Subcutaneous abdominal adipose tissue (tissue), 5 donors: ENCODE measurements at regions not wholly inside any gene's neighbourhood (a gene's known extent, or its start where the extent isn't known, plus 50 kb on each side); places are given as distances from the start of the nearest gene placed in this dataset.

ENCODE experiments used
- H3K27ac ChIP-seq: one replicate; pipeline ENCODE4 v1.7.0; 2013; ENCODE audit warnings: low read depth, mild to moderate bottlenecking, inconsistent platforms, low read length, moderate library complexity
- H3K27me3 ChIP-seq, 5 donors: one replicate each; pipeline ENCODE4 v1.7.0; 2013; ENCODE audit warnings: low read length in 5 of 5, inconsistent platforms in 1 of 5; ENCODE audit not compliant: control insufficient read depth in 5 of 5, insufficient read depth in 4 of 5
- H3K36me3 ChIP-seq, 5 donors: one replicate each; pipeline ENCODE4 v1.7.0; 2013; ENCODE audit warnings: low read length in 5 of 5; ENCODE audit not compliant: control insufficient read depth in 5 of 5, insufficient read depth in 5 of 5
- H3K4me1 ChIP-seq, 5 donors: one replicate each; pipeline ENCODE4 v1.7.0; 2013; ENCODE audit warnings: low read length in 5 of 5, mild to moderate bottlenecking in 3 of 5, moderate library complexity in 1 of 5; ENCODE audit not compliant: control insufficient read depth in 5 of 5, insufficient read depth in 5 of 5
- H3K4me3 ChIP-seq, 5 donors: one replicate each; pipeline ENCODE4 v1.7.0; 2013; ENCODE audit warnings: low read length in 5 of 5, low read depth in 1 of 5
- H3K9ac ChIP-seq, 5 donors: one replicate each; pipeline ENCODE4 v1.7.0; 2013; ENCODE audit warnings: low read length in 5 of 5, mild to moderate bottlenecking in 4 of 5, moderate library complexity in 3 of 5
- H3K9me3 ChIP-seq, 5 donors: one replicate each; pipeline ENCODE4 v1.7.0; 2013; ENCODE audit warnings: low read length in 5 of 5; ENCODE audit not compliant: control insufficient read depth in 5 of 5
- donor health status: healthy.
- donor health status: healthy.
- donor health status: healthy.
- donor health status: healthy.
- donor health status: healthy.

DNA sequence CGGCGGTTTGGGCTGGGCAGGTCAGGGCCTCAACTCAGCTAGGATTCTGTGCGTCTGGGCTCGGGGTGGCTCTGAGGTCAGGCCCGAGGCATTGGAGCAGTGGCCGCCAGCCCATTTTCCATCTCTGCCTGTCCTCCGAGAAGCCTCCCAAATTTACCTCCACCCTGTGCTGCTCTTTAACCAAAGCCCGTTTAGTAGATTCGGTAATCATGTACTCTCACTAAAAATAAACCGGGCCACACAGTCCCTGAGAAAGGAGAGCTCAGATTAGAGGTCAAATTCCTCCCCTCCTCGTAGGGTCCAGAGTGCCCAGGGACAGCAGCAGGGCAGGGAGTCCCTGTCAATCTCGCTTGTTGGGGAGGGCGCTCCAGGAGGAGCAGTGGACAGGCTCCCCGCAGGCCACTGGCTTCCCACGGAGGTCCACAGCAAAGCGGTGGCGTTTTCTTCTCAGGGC is 88.7 kb upstream of the CHST15 start:
- Histone ChIP-seq H3K4me1 (no peaks in the 10 kb centered on the region), H3K27ac (no peak overlapping the region)

GRCh38 chr10:124181656-124182055 is 88.3 kb upstream of the CHST15 start:
- no peak overlapping the region for H3K4me3 ChIP-seq
- H3K27me3 ChIP-seq: no peaks in the 10 kb centered on the region
- no peaks in the 10 kb centered on the region for H3K4me1 ChIP-seq
- no peaks in the 10 kb centered on the region for H3K9me3 ChIP-seq
- H3K9ac ChIP-seq: no peak overlapping the region
- no peak overlapping the region for H3K27ac ChIP-seq
- no peaks in the 10 kb centered on the region for H3K36me3 ChIP-seq

More for the DNA sequence above, 88.7 kb upstream of the CHST15 start:
- Histone ChIP-seq H3K9me3 (no peaks in the 10 kb centered on the region), H3K36me3 (no peaks in the 10 kb centered on the region), H3K9ac (no peak overlapping the region), H3K27me3 (no peaks in the 10 kb centered on the region), H3K4me3 (no peak overlapping the region)

DNA sequence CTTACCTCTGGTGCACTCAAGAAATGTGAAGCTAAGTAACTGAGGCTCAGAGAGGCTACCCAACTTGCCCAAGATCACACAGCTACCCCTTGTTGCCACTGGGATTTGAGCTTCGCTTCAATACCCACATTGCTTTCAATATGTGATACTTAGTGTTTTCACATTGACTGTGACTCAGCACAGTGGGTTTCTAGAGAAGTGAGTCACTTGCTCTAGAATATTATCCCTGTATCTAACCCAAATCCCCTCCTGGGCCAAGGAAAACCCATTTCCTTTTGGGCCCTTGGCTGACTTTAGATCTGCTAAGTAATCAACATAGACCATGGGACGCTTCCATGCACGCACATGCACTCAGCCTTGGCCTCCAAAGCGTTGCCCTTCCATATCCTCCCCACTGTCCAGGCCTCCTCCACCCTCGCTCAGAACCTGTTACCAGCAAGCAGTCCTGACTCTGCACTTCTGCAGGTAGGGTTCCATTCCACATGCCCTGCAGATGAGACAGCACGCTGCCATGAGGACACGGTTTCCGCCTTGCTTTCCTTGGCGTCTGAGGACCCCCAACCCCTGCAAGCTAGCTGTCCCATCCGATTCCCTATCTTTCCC is 87.7 kb upstream of the CHST15 start:
- H3K27me3 ChIP-seq: no peaks in the 10 kb centered on the region
- no peak overlapping the region for H3K4me3 ChIP-seq
- H3K9me3 ChIP-seq: no peaks in the 10 kb centered on the region
- no peak overlapping the region for H3K27ac ChIP-seq
- no peaks in the 10 kb centered on the region for H3K36me3 ChIP-seq
- no peaks in the 10 kb centered on the region for H3K4me1 ChIP-seq
- H3K9ac ChIP-seq: no peak overlapping the region

- Histone ChIP-seq H3K36me3 (no peaks in the 10 kb centered on the region), H3K27ac (no peak overlapping the region), H3K9me3 (no peaks in the 10 kb centered on the region), H3K4me3 (no peak overlapping the region), H3K27me3 (peaks cover 0 to 2% (median 0%) of the 10 kb centered on the region in 5 donors), H3K4me1 (no peaks in the 10 kb centered on the region), H3K9ac (no peak overlapping the region)
Measured at GRCh38 chr10:124180044-124180745, 86.8 kb upstream of the CHST15 start.

DNA sequence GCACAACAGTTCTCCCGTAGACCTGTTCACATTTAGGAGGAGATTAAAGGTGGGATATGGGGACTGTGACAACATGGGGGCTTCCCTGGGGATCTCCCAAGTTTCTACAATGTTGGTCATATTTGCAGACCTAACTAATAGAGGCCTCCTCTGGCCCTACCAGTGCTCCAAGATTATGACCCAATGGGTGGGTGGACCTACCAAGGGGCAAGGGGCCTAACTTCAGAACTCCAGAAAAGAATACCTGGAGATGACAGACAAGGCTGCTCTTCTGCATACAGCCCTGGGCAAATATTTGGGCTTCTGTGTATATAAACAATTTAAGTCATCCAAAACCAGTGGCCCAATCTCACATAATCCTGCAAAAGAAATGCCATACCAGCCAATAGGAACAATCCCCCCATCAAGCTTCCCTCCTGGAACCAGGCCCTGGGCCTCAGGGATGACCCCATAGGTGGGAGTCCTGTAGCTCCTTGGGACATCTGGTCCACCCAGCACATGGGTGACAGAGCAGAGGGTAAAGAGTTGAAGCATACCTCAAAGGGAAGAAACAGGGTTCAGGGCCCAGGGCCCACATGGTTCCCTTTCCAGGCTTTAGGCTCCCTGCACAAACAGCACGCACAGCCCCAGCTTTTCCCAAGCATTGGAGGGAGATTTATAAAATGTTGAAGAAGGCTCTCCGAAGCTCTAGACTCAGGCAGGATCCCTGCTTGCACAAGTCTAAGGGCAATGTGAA is 86.1 kb upstream of the CHST15 start:
- no peaks in the 10 kb centered on the region for H3K9me3 ChIP-seq

GRCh38 chr10:124177180-124177518 is 83.8 kb upstream of the CHST15 start:
- no peak overlapping the region for H3K9ac ChIP-seq
- H3K9me3 ChIP-seq: no peaks in the 10 kb centered on the region
- H3K4me1 ChIP-seq: no peaks in the 10 kb centered on the region
- no peak overlapping the region for H3K4me3 ChIP-seq
- H3K36me3 ChIP-seq: no peaks in the 10 kb centered on the region
- no peak overlapping the region for H3K27ac ChIP-seq
- H3K27me3 ChIP-seq: peaks cover 0 to 4% (median 0%) of the 10 kb centered on the region in 5 donors

More for the DNA sequence above, 86.1 kb upstream of the CHST15 start:
- Histone ChIP-seq H3K27ac (no peak overlapping the region), H3K9ac (no peak overlapping the region), H3K4me1 (no peaks in the 10 kb centered on the region), H3K4me3 (no peak overlapping the region), H3K36me3 (no peaks in the 10 kb centered on the region), H3K27me3 (peaks cover 0 to 2% (median 0%) of the 10 kb centered on the region in 5 donors)

DNA sequence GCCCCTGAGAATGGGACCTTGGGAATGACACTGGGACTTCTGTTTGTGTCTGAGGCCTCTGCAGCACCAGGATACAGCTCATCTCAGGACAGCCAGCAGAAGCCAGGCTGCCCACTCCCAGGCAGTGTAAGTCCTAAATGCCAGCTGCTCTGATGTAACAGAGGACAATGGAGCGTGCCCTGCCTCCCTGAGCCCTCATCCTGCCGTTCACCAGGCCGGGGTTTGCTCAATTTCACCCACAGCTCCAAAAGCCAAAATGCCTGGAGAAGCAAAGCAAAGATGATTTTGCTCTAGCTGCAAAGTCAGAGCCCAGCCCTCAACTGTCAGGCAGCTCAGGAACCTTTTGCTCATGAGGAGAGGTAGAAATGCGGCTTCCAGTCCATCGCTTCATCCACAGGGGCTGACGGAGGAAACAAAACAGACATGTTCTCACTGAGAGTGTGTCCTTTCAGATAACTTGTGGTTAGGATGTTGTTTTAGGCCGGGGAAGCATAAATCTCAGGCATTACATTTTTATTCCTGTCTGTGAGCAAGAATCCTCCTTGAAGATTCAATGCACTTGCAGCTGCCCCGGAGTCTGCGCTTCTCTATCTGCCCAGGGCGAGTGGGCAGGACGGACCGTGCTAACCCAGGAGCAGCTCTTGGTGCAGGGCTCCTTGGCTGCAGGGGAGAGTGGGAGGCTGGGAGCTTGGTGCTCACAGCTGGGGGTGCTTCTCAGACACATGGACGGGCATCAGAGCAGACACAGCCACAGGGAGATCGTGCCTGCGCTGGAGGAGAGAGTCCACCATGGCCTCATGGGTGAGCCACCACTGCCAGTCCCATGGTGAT is 83.2 kb upstream of the CHST15 start:
- H3K9me3 ChIP-seq: no peaks in the 10 kb centered on the region
- H3K36me3 ChIP-seq: no peaks in the 10 kb centered on the region
- no peak overlapping the region for H3K4me3 ChIP-seq
- no peaks in the 10 kb centered on the region for H3K4me1 ChIP-seq
- H3K9ac ChIP-seq: no peak overlapping the region
- H3K27me3 ChIP-seq: peaks cover 0 to 4% (median 0%) of the 10 kb centered on the region in 5 donors
- H3K27ac ChIP-seq: no peak overlapping the region

DNA sequence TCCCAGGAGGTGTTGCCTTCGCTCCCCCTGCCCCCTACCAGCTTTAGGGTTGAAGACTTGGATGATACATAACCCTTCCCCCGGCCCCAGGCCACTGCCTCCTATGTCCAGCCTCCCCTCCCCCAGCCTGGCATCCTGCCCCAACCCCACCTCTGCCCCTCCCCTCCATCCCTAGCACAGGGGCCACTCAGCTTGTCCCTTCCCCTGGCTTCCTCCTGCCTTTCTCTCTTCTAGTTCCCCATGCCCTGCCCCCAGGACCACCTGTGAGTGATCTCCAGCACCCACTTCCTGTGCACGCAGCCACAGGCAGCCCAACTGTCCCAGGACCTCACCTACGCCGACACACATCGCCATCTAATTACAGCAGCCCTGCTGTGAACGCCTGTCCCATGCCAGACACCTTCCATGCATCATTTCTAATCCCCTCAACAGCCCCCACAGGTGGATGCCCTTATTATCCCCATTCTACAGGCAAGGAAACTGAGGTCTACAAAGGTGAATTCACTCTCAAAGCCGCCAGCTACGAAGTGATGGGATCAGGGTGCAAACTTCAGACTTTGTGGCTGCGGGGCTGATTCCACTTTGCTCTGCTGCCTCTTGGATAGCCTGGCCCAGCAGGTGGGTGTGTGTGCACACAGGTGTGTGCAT is 82.4 kb upstream of the CHST15 start:
- H3K27me3 ChIP-seq: peaks cover 0 to 4% (median 0%) of the 10 kb centered on the region in 5 donors
- no peaks in the 10 kb centered on the region for H3K36me3 ChIP-seq
- no peaks in the 10 kb centered on the region for H3K9me3 ChIP-seq
- H3K9ac ChIP-seq: no peak overlapping the region
- no peak overlapping the region for H3K27ac ChIP-seq
- no peaks in the 10 kb centered on the region for H3K4me1 ChIP-seq
- no peak overlapping the region for H3K4me3 ChIP-seq

- Histone ChIP-seq H3K4me1 (no peaks in the 10 kb centered on the region), H3K4me3 (no peak overlapping the region), H3K9ac (no peak overlapping the region), H3K27me3 (peaks cover 0 to 4% (median 0%) of the 10 kb centered on the region in 5 donors), H3K36me3 (no peaks in the 10 kb centered on the region), H3K9me3 (no peaks in the 10 kb centered on the region), H3K27ac (no peak overlapping the region)
Measured at GRCh38 chr10:124174673-124175645, 81.6 kb upstream of the CHST15 start.
